Germinal center (tissue), 1 donor: ENCODE measurements at regions not wholly inside any gene's neighbourhood (a gene's known extent, or its start where the extent isn't known, plus 50 kb on each side); places are given as distances from the start of the nearest gene placed in this dataset.
A peak's percentile ranks its signal among the peaks of the same experiment; 100 is the strongest.

Experiments
- DNase-seq: peaks from one replicate; pipeline ENCODE4 v3.0.0; 2012; ENCODE audit warnings: mixed read lengths, low spot score

DNA sequence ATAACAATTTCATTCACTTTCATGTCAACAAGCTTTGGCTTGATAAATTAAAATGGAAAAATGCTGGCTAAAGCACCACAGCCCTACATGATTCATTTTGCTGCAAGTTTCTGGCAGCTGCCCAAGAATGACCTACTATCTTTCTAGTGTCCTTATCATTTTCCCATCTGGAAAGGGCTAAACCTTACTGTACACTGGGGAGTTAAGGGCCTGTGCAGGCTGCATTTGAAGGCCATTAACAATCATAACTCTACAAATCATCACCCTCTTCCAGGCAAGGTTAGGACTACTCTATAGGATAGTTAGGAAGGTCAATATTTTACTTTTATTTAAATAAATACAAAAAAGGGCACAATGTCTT is 579.7 kb upstream of the ZNF608 start:
- no peak for DNase-seq

DNA sequence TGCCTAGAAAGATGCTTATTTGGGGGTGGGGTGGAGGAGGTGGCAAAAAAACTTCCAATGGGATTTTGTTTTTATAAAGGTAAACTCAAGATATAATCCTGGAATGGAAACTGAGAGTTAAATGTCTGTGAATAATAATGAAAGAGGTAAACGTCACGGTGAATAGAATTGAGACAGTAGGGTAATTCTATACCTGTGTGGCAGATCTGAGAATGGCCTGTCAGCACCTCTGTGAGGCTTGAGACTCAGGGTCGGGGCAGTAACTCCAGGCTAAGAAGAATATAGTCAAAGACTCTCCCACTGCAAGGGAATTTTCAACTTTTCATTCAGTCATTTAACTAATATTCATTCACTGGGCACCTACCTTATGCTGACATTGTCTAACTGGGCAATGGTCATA is 581.2 kb upstream of the ZNF608 start:
- DNase-seq, result no peak

- no peak for DNase-seq
Measured at GRCh38 chr5:125331987-125332598, 585.7 kb upstream of the ZNF608 start.

DNA sequence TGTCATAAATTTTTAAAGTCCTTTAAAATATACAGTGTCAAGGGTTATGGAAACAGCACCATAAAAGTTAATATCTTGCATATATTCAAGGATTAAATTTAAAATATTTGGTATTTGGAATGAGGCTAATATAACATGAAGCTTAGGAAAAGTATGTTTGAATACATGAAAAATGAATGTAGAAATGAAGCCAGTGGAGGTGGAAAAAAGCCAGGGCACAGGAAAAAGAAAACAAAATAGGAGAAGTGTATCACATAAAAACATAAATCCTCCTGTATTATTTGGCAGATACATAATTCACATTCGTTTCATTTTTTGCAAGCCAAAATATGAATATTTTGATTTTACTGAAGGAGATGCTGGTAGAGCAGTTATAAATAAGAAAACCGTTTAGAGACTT is 587.0 kb upstream of the ZNF608 start:
- no peak for DNase-seq

- no peak for DNase-seq
Measured at GRCh38 chr5:125336401-125336800, 590.0 kb upstream of the ZNF608 start.

GRCh38 chr5:125337294-125337693 is 590.9 kb upstream of the ZNF608 start:
- no peak for DNase-seq

GRCh38 chr5:125338440-125339174 is 592.2 kb upstream of the ZNF608 start:
- DNase-seq, result no peak

GRCh38 chr5:125341436-125341835 is 595.0 kb upstream of the ZNF608 start:
- DNase-seq, result no peak

DNA sequence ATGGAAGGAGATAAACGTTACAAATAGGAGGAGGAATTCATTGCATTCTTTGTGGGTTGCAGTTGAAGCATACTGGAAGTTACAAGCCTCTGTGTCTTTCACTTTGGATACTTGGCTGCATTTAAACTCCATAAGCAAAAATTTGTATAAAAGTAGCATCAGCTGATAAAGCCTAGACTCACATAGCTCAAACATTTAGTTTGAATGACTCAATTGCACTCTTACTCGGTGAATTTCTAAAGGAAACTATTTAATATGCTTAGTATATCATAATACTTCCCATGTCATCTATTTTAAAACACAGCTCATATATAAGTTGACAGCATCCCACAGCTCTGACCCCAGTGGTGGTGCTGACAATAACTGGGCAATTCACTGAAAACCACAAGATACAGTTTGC is 596.6 kb upstream of the ZNF608 start:
- DNase-seq, result no peak

- no peak for DNase-seq
Measured at GRCh38 chr5:125346316-125346715, 599.9 kb upstream of the ZNF608 start.

DNA sequence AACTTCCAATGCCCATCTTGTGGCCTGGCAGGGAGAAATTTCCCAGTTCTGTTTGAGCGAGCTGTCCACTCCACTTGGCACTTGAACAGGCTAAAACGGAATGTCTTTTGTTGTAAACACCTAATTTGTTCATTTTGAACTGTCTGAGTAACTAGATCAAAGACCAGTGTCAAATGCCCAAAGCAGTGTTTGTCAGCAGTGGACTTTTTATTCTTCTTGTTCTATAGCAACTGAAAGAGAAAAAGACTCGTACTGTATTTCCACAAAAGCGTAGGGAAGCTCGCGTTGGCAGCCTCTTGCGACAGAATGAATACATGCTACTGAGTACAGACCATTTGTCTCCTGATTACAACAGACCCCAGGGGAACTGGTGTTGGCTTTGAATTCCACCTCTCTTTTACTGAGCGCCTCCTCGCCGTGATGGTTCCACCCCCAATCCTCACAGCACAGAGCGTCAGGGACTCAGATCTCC is 601.8 kb upstream of the ZNF608 start:
- DNase-seq, result no peak

- DNase-seq, result no peak
Measured at GRCh38 chr5:125348936-125349831, 602.7 kb upstream of the ZNF608 start.

DNA sequence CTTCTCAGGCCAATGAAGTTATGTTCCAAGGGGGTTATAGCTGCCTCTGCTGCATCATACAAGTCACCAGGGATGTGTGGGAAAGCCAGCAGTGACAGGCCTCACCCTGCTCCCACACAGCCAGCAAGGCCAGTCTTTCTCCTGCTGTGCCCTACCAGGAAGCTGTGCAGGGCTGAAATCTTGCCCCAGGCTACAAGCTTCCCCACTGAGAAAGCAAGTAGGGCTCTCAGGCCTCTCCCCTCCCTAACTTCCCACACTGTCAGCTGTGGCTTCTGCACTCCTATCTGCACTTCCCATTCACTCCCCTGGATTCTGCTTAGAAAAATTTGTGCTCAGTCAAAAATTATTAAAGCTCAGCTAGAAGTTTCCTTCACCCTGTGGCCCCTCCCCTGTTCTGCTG is 611.2 kb upstream of the ZNF608 start:
- no peak for DNase-seq

DNA sequence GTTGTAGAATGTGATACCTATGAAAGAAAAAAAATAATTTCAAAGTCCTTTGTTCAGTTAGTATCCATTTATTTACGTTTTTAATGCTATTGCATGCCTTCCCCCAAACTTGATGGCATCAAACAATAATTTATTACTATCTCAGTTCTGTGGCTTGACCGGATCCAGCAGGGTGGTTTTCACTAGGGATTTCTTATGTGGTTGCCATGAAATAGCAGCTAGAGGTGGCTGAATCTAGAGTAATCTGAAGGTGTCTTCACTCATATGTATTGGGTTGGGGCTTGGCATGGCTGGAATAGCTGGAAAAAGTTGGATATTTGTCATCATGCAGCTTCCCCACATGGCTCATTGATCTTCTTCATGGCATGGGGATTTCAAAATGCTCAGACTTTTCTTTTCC is 619.3 kb upstream of the ZNF608 start:
- no peak for DNase-seq

- no peak for DNase-seq
Measured at GRCh38 chr5:125367702-125368101, 621.3 kb upstream of the ZNF608 start.

GRCh38 chr5:125370461-125371205 is 624.2 kb upstream of the ZNF608 start:
- DNase-seq, result no peak

GRCh38 chr5:125372694-125373631 is 626.5 kb upstream of the ZNF608 start:
- no peak for DNase-seq

DNA sequence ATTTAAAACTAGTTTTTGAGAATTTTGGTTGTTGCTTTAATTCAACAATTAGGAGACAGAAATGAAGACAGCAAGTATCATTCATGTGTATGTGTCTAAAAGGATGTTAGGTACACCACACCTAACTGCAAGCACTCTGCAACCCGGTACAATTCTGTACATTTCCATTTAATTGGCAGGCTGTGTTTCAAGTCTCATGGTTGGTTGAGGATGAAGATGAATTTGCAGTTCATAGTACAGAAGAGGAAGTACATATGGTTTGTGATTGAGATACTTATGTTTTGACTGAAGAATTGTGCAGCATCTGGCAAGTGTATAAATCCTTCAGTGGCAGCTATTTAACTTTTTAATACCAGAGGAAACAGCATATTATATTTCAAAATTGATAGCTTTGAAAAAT is 628.7 kb upstream of the ZNF608 start:
- DNase-seq, result peak; percentile 37

GRCh38 chr5:125376059-125376641 is 629.7 kb upstream of the ZNF608 start:
- peak; percentile 7 for DNase-seq

DNA sequence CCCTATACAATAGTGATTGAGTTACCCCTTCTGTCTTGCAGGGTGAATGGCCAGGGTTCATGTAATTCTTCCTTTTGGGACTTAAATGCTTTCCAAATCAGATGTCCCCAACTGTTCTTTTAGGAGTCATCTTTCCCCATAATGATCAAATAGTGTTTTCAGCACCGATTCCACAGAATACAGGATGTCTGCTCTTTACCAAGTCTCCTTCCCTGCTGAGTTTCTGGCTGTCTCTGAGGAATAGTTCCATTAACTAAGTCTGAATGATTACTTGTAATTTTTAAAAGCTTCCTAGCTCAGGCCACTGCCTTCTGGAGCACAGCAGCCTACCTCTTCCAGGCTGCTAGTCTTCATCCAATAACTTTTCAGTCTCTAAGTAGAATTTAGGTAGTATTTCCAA is 630.7 kb upstream of the ZNF608 start:
- no peak for DNase-seq

GRCh38 chr5:125381290-125381689 is 634.9 kb upstream of the ZNF608 start:
- no peak for DNase-seq
